Endothelial cell of umbilical vein (primary cell): ENCODE measurements at regions not wholly inside any gene's neighbourhood (a gene's known extent, or its start where the extent isn't known, plus 50 kb on each side); places are given as distances from the start of the nearest gene placed in this dataset.

Experiments used
- BruUV-seq: library from RNA; stranded (reverse); fragments of 400-500 nt; replicated peaks from 2 replicates; lab custom pipeline; 2021; lab: Mats Ljungman, UMichigan
- CTCF ChIA-PET: fragments of 300-600, 350-600 bp; sonication (Branson Sonifier 250); formaldehyde crosslinking; loops from one replicate; lab custom pipeline; 2021; ENCODE audit warnings: antibody characterized with exemption, inconsistent platforms; lab: Charles Lee
- POLR2A ChIA-PET: fragments of 300-600, 350-600 bp; sonication (Branson Sonifier 250); formaldehyde crosslinking; loops from one replicate; lab custom pipeline; 2021; ENCODE audit warnings: antibody characterized with exemption, inconsistent platforms; lab: Charles Lee
- DNase-seq: peaks from one replicate; pipeline ENCODE4 v3.0.0-alpha.2; 2011; ENCODE audit warnings: low read depth, low spot score
- FAIRE-seq: peaks from 2 replicates; lab custom pipeline; 2011; peaks lifted over from hg19 to GRCh38; lab: Jason Lieb, UNC
- H2AFZ ChIP-seq: 2 replicates; pipeline ENCODE4 v1.6.0; 2012; ENCODE audit warnings: low read depth, low read length, control low read depth, inconsistent platforms
- H3K27ac ChIP-seq: 2 replicates; pipeline ENCODE4 v1.5.1; 2011; ENCODE audit warnings: low read depth, mild to moderate bottlenecking, control low read depth, low read length, moderate library complexity; ENCODE audit not compliant: insufficient read depth
- H3K27me3 ChIP-seq, 2 experiments: 2 replicates each; pipeline versions ENCODE4 v1.6.0 to v1.6.1; 2011; ENCODE audit warnings: low read length in 2 of 2, mixed read lengths in 1 of 2; ENCODE audit not compliant: control insufficient read depth in 2 of 2, insufficient read depth in 2 of 2
- H3K36me3 ChIP-seq, 2 experiments: 2 replicates in 1 of 2; 3 replicates in 1 of 2; pipeline ENCODE4 v1.5.1; 2011; ENCODE audit warnings: low read length in 2 of 2, mild to moderate bottlenecking in 1 of 2, moderate library complexity in 1 of 2; ENCODE audit not compliant: control insufficient read depth in 2 of 2, insufficient read depth in 2 of 2; ENCODE audit errors: extremely low read depth in 1 of 2
- H3K4me1 ChIP-seq: 3 replicates; pipeline ENCODE4 v1.5.1; 2011; ENCODE audit warnings: mild to moderate bottlenecking, low read length; ENCODE audit not compliant: control insufficient read depth, insufficient read depth; ENCODE audit errors: extremely low read depth
- H3K4me2 ChIP-seq: 2 replicates; pipeline ENCODE4 v1.6.1; 2011; ENCODE audit warnings: low read length, control low read depth, mixed read lengths; ENCODE audit not compliant: insufficient read depth
- H3K4me3 ChIP-seq, 3 experiments: fragments of 200-600 bp in 1 of 3; sonication (generic), shearing (Covaris generic) in 1 of 3; replicated peaks in 1 of 3; 2 replicates each; pipeline ENCODE4 v1.5.1; 2011 to 2016; ENCODE audit warnings: control low read depth in 3 of 3, low read length in 3 of 3, mild to moderate bottlenecking in 2 of 3, inconsistent platforms in 1 of 3, low read depth in 1 of 3, moderate library complexity in 1 of 3; ENCODE audit not compliant: insufficient read depth in 1 of 3
- H3K79me2 ChIP-seq: 2 replicates; pipeline ENCODE4 v1.6.0; 2012; ENCODE audit warnings: low read length, inconsistent platforms; ENCODE audit not compliant: control insufficient read depth, insufficient read depth
- H3K9ac ChIP-seq: replicated peaks from 2 replicates; pipeline ENCODE3; 2011; ENCODE audit warnings: low read length, control low read depth; ENCODE audit not compliant: insufficient read depth; ENCODE audit errors: extremely low read depth
- H3K9me1 ChIP-seq: replicated peaks from 3 replicates; pipeline ENCODE4 v1.6.0; 2011; ENCODE audit warnings: mild to moderate bottlenecking, low read length; ENCODE audit not compliant: control insufficient read depth, insufficient read depth; ENCODE audit errors: extremely low read depth
- H3K9me3 ChIP-seq: replicated peaks from 2 replicates; pipeline ENCODE4 v1.5.1; 2012; ENCODE audit warnings: low read length, inconsistent platforms; ENCODE audit not compliant: control insufficient read depth, insufficient read depth
- H4K20me1 ChIP-seq: replicated peaks from 2 replicates; pipeline ENCODE3; 2011; ENCODE audit warnings: mild to moderate bottlenecking, low read length; ENCODE audit not compliant: control insufficient read depth, insufficient read depth; ENCODE audit errors: extremely low read depth
- CTCF ChIP-seq, 2 donors: IDR thresholded peaks; 1 replicate in 1 of 2; 2 replicates in 1 of 2; pipeline ENCODE4 v1.5.1; 2011; ENCODE audit warnings: low read length in 2 of 2, mild to moderate bottlenecking in 2 of 2, moderate library complexity in 2 of 2, control low read depth in 1 of 2, inconsistent platforms in 1 of 2, low read depth in 1 of 2; ENCODE audit not compliant: insufficient read depth in 1 of 2; ENCODE audit errors: extremely low read depth in 1 of 2
- EZH2 ChIP-seq: IDR thresholded peaks from 2 replicates; pipeline ENCODE4 v1.6.1; 2012; ENCODE audit warnings: borderline replicate concordance, low read depth, mild to moderate bottlenecking, moderate library complexity, low read length, inconsistent platforms; ENCODE audit not compliant: severe bottlenecking
- FOS ChIP-seq: IDR thresholded peaks from 2 replicates; pipeline ENCODE4 v1.6.1; 2011; ENCODE audit warnings: mild to moderate bottlenecking, low read length, moderate library complexity, borderline replicate concordance; ENCODE audit not compliant: insufficient read depth
- GATA2 ChIP-seq: IDR thresholded peaks from 2 replicates; pipeline ENCODE4 v1.7.0; 2011; ENCODE audit warnings: low read depth, mild to moderate bottlenecking, moderate library complexity, mixed read lengths, low read length; ENCODE audit not compliant: insufficient read length, insufficient read depth
- JUN ChIP-seq: IDR thresholded peaks from 2 replicates; pipeline ENCODE4 v1.6.1; 2011; ENCODE audit warnings: borderline replicate concordance, low read depth; ENCODE audit not compliant: insufficient read length, insufficient read depth
- MYC ChIP-seq: IDR thresholded peaks from one replicate; pipeline ENCODE4 v1.6.1; 2011; ENCODE audit warnings: mild to moderate bottlenecking, low read depth, low read length
- POLR2A ChIP-seq: IDR thresholded peaks from 2 replicates; pipeline ENCODE4 v1.6.1; 2012; ENCODE audit warnings: low read depth, mild to moderate bottlenecking, control low read depth, low read length
- POLR2AphosphoS5 ChIP-seq: IDR thresholded peaks from 2 replicates; pipeline ENCODE4 v1.6.1; 2012; ENCODE audit warnings: low read depth, mild to moderate bottlenecking, control low read depth, low read length, moderate library complexity; ENCODE audit not compliant: insufficient read depth
- dilution Hi-C: fragments of 300-500 bp; cut with MboI; formaldehyde crosslinking; loops from one replicate; pipeline ENCODE4 v1.15.0; 2019; ENCODE audit warnings: low sequenced_read_pairs; ENCODE audit not compliant: extremely low pct_ligation_motif_present
- intact Hi-C: fragments of 100-400 bp; cut with micrococcal nuclease; formaldehyde crosslinking; loops from one replicate; pipeline ENCODE4 v1.10.0; 2022
- TF ChIP-seq, protein P1 (sequence below): IDR thresholded peaks from 2 replicates; pipeline ENCODE4 v1.6.1; 2011; ENCODE audit not compliant: insufficient read depth, insufficient read length

- H3K4me1 ChIP-seq, result no peaks in the 10 kb centered on the region
- H4K20me1 ChIP-seq, result no peaks in the 10 kb centered on the region
- no peaks in the 10 kb centered on the region for H3K27me3 ChIP-seq
- DNase-seq (no peak), FAIRE-seq (no peak)
- no peaks in the 10 kb centered on the region for H3K9me1 ChIP-seq
- no peak for TF ChIP-seq JUN
- TF ChIP-seq POLR2A, result no peak
- no peak for TF ChIP-seq EZH2
- no peak overlapping the region for H3K4me2 ChIP-seq
- intact Hi-C loops, result loop anchor here (1.0 to 10.0 kb wide), 2 partner anchors 186 to 316 kb away; no protein-coding TSS in a partner anchor
- no peaks in the 10 kb centered on the region for H3K79me2 ChIP-seq
- no peak overlapping the region for H3K4me3 ChIP-seq
- no peak overlapping the region for H2AFZ ChIP-seq
- dilution Hi-C loops, result no loop called here
- no peaks in the 10 kb centered on the region for H3K36me3 ChIP-seq
- ChIA-PET CTCF (interaction anchor here (1.1 to 11.7 kb wide), 2 partner anchors 316 to 321 kb away, joined by 3 to 113 read pairs; partner anchors contain the start of gene GADD45G), POLR2A (no interaction called here)
- BruUV-seq, result no TSS peak
- no peaks in the 10 kb centered on the region for H3K9me3 ChIP-seq
- H3K27ac ChIP-seq, result no peak overlapping the region
- no peak overlapping the region for H3K9ac ChIP-seq
Measured at GRCh38 chr9:89919171-89919681, 314.4 kb downstream of the GADD45G start.

GRCh38 chr9:89920131-89920530 lies 315.3 kb downstream of the GADD45G start:
- no peak overlapping the region for H3K27ac ChIP-seq
- no peak overlapping the region for H3K4me2 ChIP-seq
- no peak overlapping the region for H2AFZ ChIP-seq
- dilution Hi-C loops (no loop called here), intact Hi-C loops (no loop called here)
- ChIA-PET POLR2A (no interaction called here), CTCF (interaction anchor here (1.1 to 11.7 kb wide), 3 partner anchors 9 to 322 kb away, joined by 3 to 113 read pairs (median 3); partner anchors contain the start of gene GADD45G)
- TF ChIP-seq FOS, result no peak
- TF ChIP-seq, protein P1, sequence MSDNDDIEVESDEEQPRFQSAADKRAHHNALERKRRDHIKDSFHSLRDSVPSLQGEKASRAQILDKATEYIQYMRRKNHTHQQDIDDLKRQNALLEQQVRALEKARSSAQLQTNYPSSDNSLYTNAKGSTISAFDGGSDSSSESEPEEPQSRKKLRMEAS, result no peak
- TF ChIP-seq POLR2A, result no peak
- no peak for TF ChIP-seq MYC
- no peak for TF ChIP-seq CTCF (IDR thresholded peaks at IDR 0.05; ENCODE audit: extremely low read depth in 1 of 2, insufficient read depth in 1 of 2, low read depth in 1 of 2, low read length in 2 of 2)
- no peak for TF ChIP-seq GATA2
- TF ChIP-seq JUN, result no peak
- TF ChIP-seq EZH2, result no peak
- no peak for TF ChIP-seq POLR2AphosphoS5
- no peak overlapping the region for H3K9ac ChIP-seq
- H3K9me1 ChIP-seq, result no peaks in the 10 kb centered on the region
- no peak for FAIRE-seq
- no TSS peak for BruUV-seq
- H3K4me1 ChIP-seq, result no peaks in the 10 kb centered on the region
- no peaks in the 10 kb centered on the region for H4K20me1 ChIP-seq
- H3K9me3 ChIP-seq, result no peaks in the 10 kb centered on the region
- no peak for DNase-seq
- H3K36me3 ChIP-seq, result no peaks in the 10 kb centered on the region
- H3K79me2 ChIP-seq, result no peaks in the 10 kb centered on the region
- no peak overlapping the region for H3K4me3 ChIP-seq
- H3K27me3 ChIP-seq, result no peaks in the 10 kb centered on the region
